ENCODE measurements at regions not wholly inside any gene's neighbourhood (a gene's known extent, or its start where the extent isn't known, plus 50 kb on each side); places are given as distances from the start of the nearest gene placed in this dataset.
"Not testable (repeated sequence)": the region's sequence is repeated elsewhere in the genome, so short reads cannot be mapped to it uniquely, and the experiment has no call there.

- no peak for DNase-seq (ENCODE audit: low read depth, low spot score)
Measured at GRCh38 chr15:30030345-30030744, 52.4 kb upstream of the GOLGA8J start.

- no peak for DNase-seq (ENCODE audit: low read depth, low spot score)
Measured at GRCh38 chr15:30023798-30024295, 58.9 kb upstream of the GOLGA8J start.

- DNase-seq (ENCODE audit: low read depth, low spot score), result no peak
Measured at GRCh38 chr15:30010746-30011145, 72.0 kb upstream of the GOLGA8J start.

GRCh38 chr15:30008156-30008555 is 74.6 kb upstream of the GOLGA8J start:
- no peak for DNase-seq (ENCODE audit: low read depth, low spot score)

GRCh38 chr15:30001602-30002001 is 81.2 kb upstream of the GOLGA8J start:
- DNase-seq (ENCODE audit: low read depth, low spot score), result no peak

GRCh38 chr15:29998033-29998432 is 84.7 kb upstream of the GOLGA8J start:
- no peak for DNase-seq (ENCODE audit: low read depth, low spot score)

- DNase-seq (ENCODE audit: low read depth, low spot score), result no peak
Measured at GRCh38 chr15:29997499-29997898, 85.3 kb upstream of the GOLGA8J start.

- DNase-seq (ENCODE audit: low read depth, low spot score), result no peak
Measured at GRCh38 chr15:29994284-29994683, 88.5 kb upstream of the GOLGA8J start.

GRCh38 chr15:29990954-29991353 is 91.8 kb upstream of the GOLGA8J start:
- DNase-seq (ENCODE audit: low read depth, low spot score), result no peak

GRCh38 chr15:29990035-29990434 is 92.7 kb upstream of the GOLGA8J start:
- DNase-seq (ENCODE audit: low read depth, low spot score), result no peak

- DNase-seq (ENCODE audit: low read depth, low spot score), result no peak
Measured at GRCh38 chr15:29988701-29989100, 94.1 kb upstream of the GOLGA8J start.

GRCh38 chr15:29986946-29987345 is 95.8 kb upstream of the GOLGA8J start:
- DNase-seq (ENCODE audit: low read depth, low spot score), result no peak

GRCh38 chr15:29978411-29979382 is 104.1 kb upstream of the GOLGA8J start:
- DNase-seq (ENCODE audit: low read depth, low spot score), result no peak

GRCh38 chr15:29974056-29974455 is 108.7 kb upstream of the GOLGA8J start:
- not testable (repeated sequence) for DNase-seq (ENCODE audit: low read depth, low spot score)

- DNase-seq (ENCODE audit: low read depth, low spot score), result no peak
Measured at GRCh38 chr15:29972051-29972450, 110.7 kb upstream of the GOLGA8J start.

GRCh38 chr15:29970402-29970695 is 112.4 kb upstream of the GOLGA8J start:
- no peak for DNase-seq (ENCODE audit: low read depth, low spot score)

- no peak for DNase-seq (ENCODE audit: low read depth, low spot score)
Measured at GRCh38 chr15:29969562-29970401, 113.0 kb upstream of the GOLGA8J start.

GRCh38 chr15:29968895-29969561 is 113.7 kb upstream of the GOLGA8J start:
- DNase-seq (ENCODE audit: low read depth, low spot score), result no peak

- no peak for DNase-seq (ENCODE audit: low read depth, low spot score)
Measured at GRCh38 chr15:29968099-29968894, 114.5 kb upstream of the GOLGA8J start.

GRCh38 chr15:29962407-29962806 is 120.3 kb upstream of the GOLGA8J start:
- DNase-seq (ENCODE audit: low read depth, low spot score), result no peak

Measured in iPS DF 19.7 (cell line).